ENCODE measurements at regions not wholly inside any gene's neighbourhood (a gene's known extent, or its start where the extent isn't known, plus 50 kb on each side); places are given as distances from the start of the nearest gene placed in this dataset.

- no peaks in the 10 kb centered on the region for H3K36me3 ChIP-seq
- no peak overlapping the region for H3K4me3 ChIP-seq
- 0 out of 2 replicates have a peak, but pooled peaks cover 5% of the 10 kb centered on the region for H3K9me3 ChIP-seq
- peaks cover 28% of the 10 kb centered on the region for H3K27me3 ChIP-seq
- H3K9ac ChIP-seq, result no peak overlapping the region
- no peak overlapping the region for H3K27ac ChIP-seq
- no peaks in the 10 kb centered on the region for H3K4me1 ChIP-seq
- no peak for TF ChIP-seq Cebpa-rat (IDR thresholded peaks at IDR 0.05)
- no peak overlapping the region for H3K4me2 ChIP-seq
- no peaks in the 10 kb centered on the region for H4K20me1 ChIP-seq
These were observed 291.1 kb downstream of the KLHL4 start for GRCh38 chrX:87808576-87809243.

GRCh38 chrX:87813566-87813965, 296.0 kb downstream of the KLHL4 start:
- no peak for TF ChIP-seq Cebpa-rat (IDR thresholded peaks at IDR 0.05)
- Histone ChIP-seq H3K4me3 (no peak overlapping the region), H3K27me3 (peaks cover 11% of the 10 kb centered on the region), H3K9ac (no peak overlapping the region), H4K20me1 (no peaks in the 10 kb centered on the region), H3K27ac (no peak overlapping the region), H3K4me1 (no peaks in the 10 kb centered on the region), H3K9me3 (0 out of 2 replicates have a peak, but pooled peaks cover 3% of the 10 kb centered on the region), H3K36me3 (no peaks in the 10 kb centered on the region), H3K4me2 (no peak overlapping the region)

- no peaks in the 10 kb centered on the region for H3K36me3 ChIP-seq
- H3K4me1 ChIP-seq, result no peaks in the 10 kb centered on the region
- TF ChIP-seq Cebpa-rat (IDR thresholded peaks at IDR 0.05), result no peak
These were observed 329.4 kb downstream of the KLHL4 start for GRCh38 chrX:87846956-87847355.

GRCh38 chrX:87873347-87873941, 355.8 kb downstream of the KLHL4 start:
- Histone ChIP-seq H3K9me3 (no peaks in the 10 kb centered on the region), H3K4me2 (peak overlapping the region; percentile 27), H3K27ac (no peak overlapping the region)

More at GRCh38 chrX:87846956-87847355, 329.4 kb downstream of the KLHL4 start:
- no peak overlapping the region for H3K4me3 ChIP-seq
- no peak overlapping the region for H3K9ac ChIP-seq
- peaks cover 52% of the 10 kb centered on the region for H3K27me3 ChIP-seq
- no peaks in the 10 kb centered on the region for H4K20me1 ChIP-seq
- H3K9me3 ChIP-seq, result peaks cover 5% of the 10 kb centered on the region; the same call in 1 of the 2 replicates
- H3K27ac ChIP-seq, result no peak overlapping the region
- H3K4me2 ChIP-seq, result no peak overlapping the region

GRCh38 chrX:87874043-87874442, 356.4 kb downstream of the KLHL4 start:
- Histone ChIP-seq H4K20me1 (no peaks in the 10 kb centered on the region), H3K4me3 (no peak overlapping the region), H3K9ac (no peak overlapping the region), H3K4me1 (peaks cover 10% of the 10 kb centered on the region; the same call in 1 of the 2 replicates), H3K27me3 (peaks cover 77% of the 10 kb centered on the region), H3K9me3 (no peaks in the 10 kb centered on the region), H3K27ac (no peak overlapping the region), H3K4me2 (no peak overlapping the region), H3K36me3 (no peaks in the 10 kb centered on the region)
- TF ChIP-seq Cebpa-rat (IDR thresholded peaks at IDR 0.05), result no peak

More at GRCh38 chrX:87873347-87873941, 355.8 kb downstream of the KLHL4 start:
- Histone ChIP-seq H3K36me3 (no peaks in the 10 kb centered on the region), H3K27me3 (peaks cover 79% of the 10 kb centered on the region), H3K4me1 (peaks cover 10% of the 10 kb centered on the region; the same call in 1 of the 2 replicates), H3K9ac (no peak overlapping the region), H4K20me1 (no peaks in the 10 kb centered on the region), H3K4me3 (no peak overlapping the region)
- no peak for TF ChIP-seq Cebpa-rat (IDR thresholded peaks at IDR 0.05)

- Histone ChIP-seq H3K27me3 (peaks cover 76% of the 10 kb centered on the region), H3K9ac (no peak overlapping the region), H3K4me3 (no peak overlapping the region), H3K9me3 (no peaks in the 10 kb centered on the region), H3K4me1 (peaks cover 4% of the 10 kb centered on the region; the same call in 1 of the 2 replicates), H3K4me2 (no peak overlapping the region), H3K27ac (no peak overlapping the region), H4K20me1 (no peaks in the 10 kb centered on the region), H3K36me3 (no peaks in the 10 kb centered on the region)
- TF ChIP-seq Cebpa-rat (IDR thresholded peaks at IDR 0.05), result no peak
These were observed 361.3 kb downstream of the KLHL4 start for GRCh38 chrX:87878926-87879325.

GRCh38 chrX:87890437-87890836, 372.8 kb downstream of the KLHL4 start:
- Histone ChIP-seq H3K4me3 (no peak overlapping the region), H3K27me3 (peaks cover 66% of the 10 kb centered on the region), H4K20me1 (no peaks in the 10 kb centered on the region; the same call in 1 of the 2 replicates), H3K36me3 (no peaks in the 10 kb centered on the region), H3K27ac (no peak overlapping the region), H3K9ac (no peak overlapping the region), H3K9me3 (no peaks in the 10 kb centered on the region), H3K4me2 (no peak overlapping the region), H3K4me1 (no peaks in the 10 kb centered on the region)
- no peak for TF ChIP-seq Cebpa-rat (IDR thresholded peaks at IDR 0.05)

GRCh38 chrX:87895421-87895820, 377.8 kb downstream of the KLHL4 start:
- Histone ChIP-seq H3K4me3 (no peak overlapping the region), H3K4me2 (no peak overlapping the region), H3K27me3 (peaks cover 58% of the 10 kb centered on the region), H3K4me1 (no peaks in the 10 kb centered on the region), H3K27ac (no peak overlapping the region), H4K20me1 (no peaks in the 10 kb centered on the region), H3K9me3 (no peaks in the 10 kb centered on the region), H3K9ac (no peak overlapping the region), H3K36me3 (no peaks in the 10 kb centered on the region)
- TF ChIP-seq Cebpa-rat (IDR thresholded peaks at IDR 0.05), result no peak

- Histone ChIP-seq H3K27ac (no peak overlapping the region), H3K36me3 (no peaks in the 10 kb centered on the region), H3K4me1 (no peaks in the 10 kb centered on the region), H3K4me2 (no peak overlapping the region), H3K9me3 (no peaks in the 10 kb centered on the region), H3K27me3 (peaks cover 58% of the 10 kb centered on the region), H4K20me1 (no peaks in the 10 kb centered on the region), H3K9ac (no peak overlapping the region), H3K4me3 (no peak overlapping the region)
- TF ChIP-seq Cebpa-rat (IDR thresholded peaks at IDR 0.05), result no peak
These were observed 378.5 kb downstream of the KLHL4 start for GRCh38 chrX:87896057-87896456.

GRCh38 chrX:87900320-87900908, 382.8 kb downstream of the KLHL4 start:
- Histone ChIP-seq H3K27me3 (peaks cover 56% of the 10 kb centered on the region), H3K4me2 (no peak overlapping the region), H3K36me3 (no peaks in the 10 kb centered on the region), H3K9me3 (no peaks in the 10 kb centered on the region), H3K9ac (no peak overlapping the region), H4K20me1 (no peaks in the 10 kb centered on the region), H3K27ac (no peak overlapping the region), H3K4me1 (no peaks in the 10 kb centered on the region), H3K4me3 (no peak overlapping the region)
- no peak for TF ChIP-seq Cebpa-rat (IDR thresholded peaks at IDR 0.05)
